IPS DF 19.7 (cell line): ENCODE measurements at regions not wholly inside any gene's neighbourhood (a gene's known extent, or its start where the extent isn't known, plus 50 kb on each side); places are given as distances from the start of the nearest gene placed in this dataset.

ENCODE experiments used
- DNase-seq: peaks from one replicate; pipeline ENCODE4 v3.0.0-alpha.2; 2013; ENCODE audit warnings: low read depth, low spot score

- DNase-seq, result no peak
These were observed 92.7 kb downstream of the C1D start for GRCh38 chr2:67970071-67970470.

DNA sequence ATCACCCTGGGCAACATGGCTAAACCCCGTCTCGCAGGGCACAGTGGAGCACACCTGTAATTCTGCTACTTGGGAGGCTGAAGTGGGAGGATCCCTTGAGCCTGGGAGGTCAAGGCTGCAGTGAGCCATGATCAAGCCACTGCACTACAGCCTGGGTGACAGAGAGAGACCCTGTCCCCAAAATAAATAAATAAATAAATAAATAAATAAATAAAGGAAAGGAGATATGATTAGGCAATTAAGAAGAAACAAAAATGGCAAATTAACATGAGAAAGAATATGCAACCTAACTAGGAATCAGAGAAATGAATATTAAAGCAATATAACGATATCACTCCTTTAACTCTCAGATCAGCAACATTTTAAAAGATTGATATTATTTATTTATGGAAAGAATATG is 92.3 kb downstream of the C1D start:
- no peak for DNase-seq

DNA sequence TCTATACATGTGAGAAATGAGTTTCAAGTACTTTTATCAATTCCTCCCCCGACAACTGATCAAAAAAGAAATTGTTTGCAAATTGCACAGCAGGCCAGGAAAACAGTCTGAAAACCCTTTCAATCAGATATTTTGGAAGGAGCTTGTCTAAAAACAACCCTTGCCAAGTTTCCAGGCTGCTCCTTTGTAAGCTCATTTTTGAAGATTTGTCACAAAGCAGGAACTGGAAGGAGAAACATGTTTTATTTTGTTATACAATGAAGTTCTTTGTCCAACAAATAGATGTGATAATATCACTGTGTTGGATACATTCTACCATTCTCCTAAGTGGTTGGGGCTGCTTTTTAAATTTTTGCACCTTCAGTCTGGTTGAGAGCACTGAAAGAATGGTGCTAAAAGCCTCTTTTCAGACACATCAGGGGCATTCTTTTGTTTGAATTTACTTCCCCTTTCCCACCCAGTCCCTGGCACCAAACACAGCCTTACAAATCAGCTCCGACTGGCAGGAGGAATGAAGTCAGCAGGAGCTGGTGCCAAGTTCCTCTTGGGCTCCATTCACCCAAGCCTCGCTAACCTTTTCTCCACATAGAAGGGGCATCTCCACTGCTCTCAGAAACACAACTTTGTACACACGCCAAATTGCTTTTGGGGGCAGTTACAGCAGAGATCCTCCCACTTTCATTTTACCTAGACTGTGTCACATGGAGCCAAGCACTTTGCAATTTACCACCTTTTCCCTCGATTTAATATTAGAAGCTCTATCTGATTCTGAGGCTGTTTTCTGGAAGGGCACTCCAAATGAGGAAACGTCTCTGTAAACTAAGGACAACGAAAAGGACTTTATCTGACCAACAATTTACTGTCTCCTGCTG is 88.0 kb downstream of the C1D start:
- no peak for DNase-seq

DNA sequence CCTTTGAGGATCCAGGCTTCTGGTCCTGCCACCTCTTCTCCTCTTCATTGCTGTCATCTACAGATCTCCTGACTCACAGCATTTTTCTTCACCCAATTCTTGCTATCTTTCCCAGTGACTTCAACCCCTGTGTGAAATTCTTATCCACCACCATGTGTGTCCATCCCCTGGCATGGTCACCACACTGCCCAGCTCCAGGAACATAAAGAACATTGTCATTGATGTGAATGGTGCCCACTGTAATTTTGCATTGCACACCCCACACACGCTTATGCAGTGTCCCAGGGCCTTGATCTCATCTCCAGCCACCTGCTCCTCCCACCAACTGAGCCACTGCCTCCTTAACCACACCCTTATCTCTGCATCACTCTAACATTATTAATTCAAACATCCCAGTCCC is 85.3 kb downstream of the C1D start:
- DNase-seq, result no peak

GRCh38 chr2:67982956-67983355 is 79.8 kb downstream of the C1D start:
- no peak for DNase-seq

DNA sequence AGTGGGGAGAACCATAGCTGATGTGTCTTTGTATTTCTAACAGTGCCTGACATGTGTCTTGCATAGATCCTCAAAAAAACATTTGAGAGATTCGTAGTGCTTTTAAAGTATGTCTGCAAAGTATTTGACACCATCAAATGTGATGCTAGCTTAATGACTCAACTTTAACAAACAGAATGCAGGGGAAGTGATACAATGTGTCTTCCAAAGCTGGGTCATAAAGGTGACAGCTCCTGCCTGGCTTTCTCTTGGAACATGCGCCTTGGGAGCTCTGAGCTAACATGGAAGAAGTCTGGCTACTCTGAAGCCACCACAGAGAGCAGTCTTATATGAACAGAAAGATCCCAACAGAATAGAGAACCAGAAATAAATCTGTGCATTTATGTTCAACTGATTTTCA is 78.2 kb downstream of the C1D start:
- DNase-seq, result no peak

DNA sequence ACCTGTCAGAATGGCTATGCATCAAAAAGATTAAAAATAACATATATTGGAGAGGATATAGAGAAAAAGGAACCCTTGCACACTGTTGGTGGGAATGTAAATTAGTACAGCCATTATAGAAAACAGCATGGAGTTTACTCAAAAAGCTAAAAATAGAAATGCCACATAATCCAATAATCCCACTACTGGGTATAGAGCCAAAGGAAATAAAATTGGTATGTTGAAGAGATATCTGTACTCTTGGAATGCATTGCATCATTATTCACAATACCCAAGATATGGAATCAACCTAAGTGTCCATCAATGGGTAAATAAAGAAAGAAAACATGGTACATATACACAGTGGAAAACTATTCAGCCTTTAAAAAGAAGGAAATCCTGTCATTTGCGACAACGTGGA is 77.2 kb downstream of the C1D start:
- DNase-seq, result no peak

DNA sequence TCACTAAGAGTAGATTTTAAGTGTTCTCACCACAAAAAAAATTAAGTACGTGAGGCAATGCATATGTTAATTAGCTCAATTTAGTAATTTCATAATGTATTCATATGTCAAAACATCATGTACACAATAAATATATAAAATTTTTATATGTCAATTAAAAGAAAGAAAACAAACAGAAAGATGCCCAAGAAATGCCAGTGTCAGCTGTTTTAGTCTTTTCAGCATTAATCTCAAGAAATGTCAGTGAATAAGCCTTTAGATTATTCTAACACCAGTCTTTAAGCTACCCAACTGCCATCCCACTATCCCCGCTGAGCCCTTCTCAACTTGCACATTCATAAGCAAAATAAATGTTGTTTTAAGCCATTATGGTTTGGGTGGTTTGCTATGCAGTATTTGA is 76.5 kb downstream of the C1D start:
- DNase-seq, result no peak
